GM23338 (cell line): ENCODE measurements at regions not wholly inside any gene's neighbourhood (a gene's known extent, or its start where the extent isn't known, plus 50 kb on each side); places are given as distances from the start of the nearest gene placed in this dataset.

Experiments used
- EZH2 ChIP-seq: fragments of 200-600 bp; sonication (generic); IDR thresholded peaks from one replicate; pipeline ENCODE4 v1.8.0; 2017; ENCODE audit warnings: antibody characterized with exemption, mild to moderate bottlenecking, low read depth; ENCODE audit not compliant: unreplicated experiment
- EZH2phosphoT487 ChIP-seq: fragments of 200-600 bp; sonication (generic); IDR thresholded peaks from one replicate; pipeline ENCODE4 v1.8.1; 2018; ENCODE audit warnings: antibody characterized with exemption; ENCODE audit not compliant: unreplicated experiment
- POLR2AphosphoS5 ChIP-seq: IDR thresholded peaks from 2 replicates; pipeline ENCODE4 v1.6.1; 2016; ENCODE audit warnings: antibody characterized with exemption, low read depth

DNA sequence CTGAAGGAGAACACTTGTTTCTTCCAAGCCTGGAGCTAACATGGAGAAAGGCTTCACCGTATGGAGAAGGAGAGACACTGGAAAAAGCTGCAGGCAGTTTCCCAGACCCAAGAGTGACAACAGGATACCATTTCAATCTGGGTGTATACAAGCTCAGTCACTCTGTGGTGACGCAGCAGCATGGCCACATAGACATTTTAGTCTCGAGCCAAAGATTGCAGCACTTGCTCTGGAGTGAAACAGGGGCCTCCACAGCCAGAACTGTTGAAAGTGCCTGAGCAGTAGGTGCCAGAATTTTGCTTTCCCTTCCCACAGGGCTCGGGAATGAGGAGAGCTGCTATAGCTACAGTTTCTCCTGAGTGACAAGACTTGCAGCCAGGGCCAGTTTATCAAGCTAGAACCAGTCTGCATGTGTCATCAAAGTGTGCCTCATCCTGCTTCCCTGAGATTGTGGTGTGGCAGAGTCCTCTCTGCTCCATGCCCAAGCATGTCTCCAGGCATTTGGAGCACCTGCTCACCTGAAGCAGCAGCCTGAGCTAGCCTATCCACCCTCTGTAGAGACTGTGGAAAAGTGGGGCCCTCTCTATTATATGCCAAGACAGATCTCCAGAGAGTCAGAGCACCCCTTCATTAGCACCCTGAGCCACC is 234.6 kb upstream of the CDH19 start:
- no peak for TF ChIP-seq EZH2phosphoT487
- TF ChIP-seq POLR2AphosphoS5, result no peak
- TF ChIP-seq EZH2, result no peak
